ENCODE measurements at regions not wholly inside any gene's neighbourhood (a gene's known extent, or its start where the extent isn't known, plus 50 kb on each side); places are given as distances from the start of the nearest gene placed in this dataset.

DNA sequence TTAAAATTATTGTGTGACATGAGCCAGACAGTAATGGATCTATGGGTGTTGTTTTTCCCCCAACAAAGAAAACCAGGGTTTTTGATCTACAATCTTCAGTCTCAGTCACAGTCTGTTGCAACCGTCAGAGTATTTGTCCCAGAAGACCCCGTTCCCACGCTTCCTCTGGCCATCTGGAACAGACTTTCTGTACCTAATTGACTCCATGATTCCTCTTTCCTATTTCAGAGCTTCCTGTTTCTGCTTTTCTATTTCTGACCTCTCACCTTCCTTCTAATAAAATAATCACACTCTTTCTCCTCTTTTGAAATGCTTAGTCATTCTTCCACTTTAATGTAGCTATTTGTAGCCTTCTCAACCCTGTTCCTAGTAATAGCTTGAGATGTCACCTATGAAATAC is 1044.8 kb downstream of the DTWD2 start:
- DNase-seq (no peak), ATAC-seq (no peak)

DNA sequence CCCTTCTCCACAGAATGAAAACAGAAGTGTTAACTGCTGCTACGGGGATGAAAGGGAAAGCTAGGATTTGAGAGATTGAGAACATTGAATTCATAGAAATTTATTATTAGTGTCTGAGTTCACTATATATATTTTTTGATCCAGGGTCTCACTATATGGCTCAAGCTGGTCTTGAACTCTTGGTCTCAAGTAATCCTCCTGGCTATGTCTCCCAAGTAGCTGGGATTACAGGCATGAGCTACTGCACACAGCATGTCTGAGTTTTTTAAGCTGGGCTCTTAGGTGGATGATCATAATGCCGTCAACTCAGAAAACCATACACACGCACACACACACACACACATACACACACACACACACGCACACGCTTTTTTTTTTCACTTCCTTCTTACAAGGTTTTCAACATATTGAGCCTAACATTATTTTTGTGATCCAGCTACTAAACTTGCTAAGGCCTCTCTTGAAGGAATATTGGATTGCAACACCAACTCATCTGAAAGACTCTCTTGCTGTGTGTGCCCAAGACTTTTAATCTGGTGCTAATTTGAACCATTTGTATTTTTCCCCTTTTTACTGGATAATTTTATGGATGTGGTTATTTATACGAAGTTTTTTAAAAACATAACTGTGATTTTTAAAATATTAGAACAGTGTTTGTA is 1045.4 kb downstream of the DTWD2 start:
- ATAC-seq (no peak), DNase-seq (no peak)

DNA sequence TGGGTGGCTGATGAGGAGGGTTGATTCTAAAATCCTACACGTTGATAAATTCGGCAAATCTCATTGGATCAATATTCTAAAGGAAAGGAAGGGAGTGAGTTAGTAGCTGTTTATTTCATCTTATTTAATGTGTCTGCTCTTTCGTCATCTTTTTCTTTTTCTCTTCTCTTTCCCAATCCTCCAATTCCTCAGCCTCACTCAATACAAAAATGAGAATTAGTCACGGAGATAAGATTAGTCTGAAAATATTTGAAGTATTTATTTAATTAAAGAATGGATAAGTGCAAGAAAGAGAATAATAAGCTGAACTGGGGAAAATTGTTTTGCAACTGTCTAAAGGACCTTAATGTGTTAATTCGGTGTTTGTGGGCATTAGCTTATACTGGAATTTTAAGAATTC is 1095.1 kb downstream of the DTWD2 start:
- ATAC-seq (no peak), DNase-seq (no peak)

DNA sequence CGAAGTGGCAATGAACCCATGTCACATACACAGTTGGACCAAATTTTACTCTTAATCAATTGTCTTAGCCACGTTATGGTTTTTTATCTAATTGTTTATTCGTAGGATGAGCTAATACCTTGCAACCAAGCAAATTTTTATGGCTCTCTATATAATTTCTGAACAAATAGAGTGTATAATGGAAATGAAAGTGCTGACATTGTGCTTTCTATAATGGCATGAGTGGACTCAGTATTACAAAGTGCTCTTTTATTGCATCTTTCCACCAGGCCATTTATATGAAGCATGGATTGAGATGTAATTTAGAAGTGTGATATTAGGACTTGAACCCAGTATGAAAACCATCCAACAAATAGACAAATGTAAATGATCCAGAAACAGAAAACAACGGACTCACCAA is 1096.0 kb downstream of the DTWD2 start:
- DNase-seq (no peak), ATAC-seq (no peak)

DNA sequence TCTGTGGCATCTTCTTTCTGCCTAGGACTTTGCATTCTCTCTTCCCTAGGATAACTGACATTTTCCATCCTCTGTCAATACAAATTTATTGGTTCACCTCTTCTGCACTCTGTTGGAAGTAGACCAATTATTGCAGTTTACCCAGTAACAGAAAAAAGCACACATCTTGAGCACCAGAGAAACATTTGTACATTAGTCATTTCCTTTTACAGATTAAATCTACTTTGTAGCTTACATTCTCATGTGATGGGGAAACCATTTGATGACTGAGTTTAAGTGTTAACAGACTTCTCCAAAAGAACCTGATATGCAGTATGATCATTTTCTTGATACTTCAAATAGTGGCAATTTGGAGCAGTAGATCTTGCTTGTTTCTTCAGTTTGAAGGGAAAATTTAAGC is 1098.8 kb downstream of the DTWD2 start:
- DNase-seq: no peak
- no peak for ATAC-seq

DNA sequence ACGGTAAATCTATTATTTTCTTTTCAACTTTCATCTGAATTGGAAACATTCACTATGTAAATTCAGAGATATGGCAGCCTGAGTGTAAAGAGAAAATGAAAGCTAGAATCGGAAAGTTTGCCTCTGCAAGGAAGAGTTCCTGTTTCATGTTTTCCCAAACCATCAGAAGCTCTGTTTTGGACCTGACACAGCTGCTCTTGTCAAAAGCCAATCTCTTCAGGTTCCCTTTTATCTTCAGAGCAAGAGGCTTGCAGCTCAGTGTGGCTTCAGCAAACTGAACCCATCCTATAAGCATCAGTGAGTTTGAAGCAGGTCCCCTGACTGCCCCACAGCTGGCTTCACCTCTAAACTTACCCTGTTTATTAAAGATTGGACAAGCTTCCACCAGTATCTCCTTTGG is 1099.7 kb downstream of the DTWD2 start:
- ATAC-seq (no peak), DNase-seq (no peak)

DNA sequence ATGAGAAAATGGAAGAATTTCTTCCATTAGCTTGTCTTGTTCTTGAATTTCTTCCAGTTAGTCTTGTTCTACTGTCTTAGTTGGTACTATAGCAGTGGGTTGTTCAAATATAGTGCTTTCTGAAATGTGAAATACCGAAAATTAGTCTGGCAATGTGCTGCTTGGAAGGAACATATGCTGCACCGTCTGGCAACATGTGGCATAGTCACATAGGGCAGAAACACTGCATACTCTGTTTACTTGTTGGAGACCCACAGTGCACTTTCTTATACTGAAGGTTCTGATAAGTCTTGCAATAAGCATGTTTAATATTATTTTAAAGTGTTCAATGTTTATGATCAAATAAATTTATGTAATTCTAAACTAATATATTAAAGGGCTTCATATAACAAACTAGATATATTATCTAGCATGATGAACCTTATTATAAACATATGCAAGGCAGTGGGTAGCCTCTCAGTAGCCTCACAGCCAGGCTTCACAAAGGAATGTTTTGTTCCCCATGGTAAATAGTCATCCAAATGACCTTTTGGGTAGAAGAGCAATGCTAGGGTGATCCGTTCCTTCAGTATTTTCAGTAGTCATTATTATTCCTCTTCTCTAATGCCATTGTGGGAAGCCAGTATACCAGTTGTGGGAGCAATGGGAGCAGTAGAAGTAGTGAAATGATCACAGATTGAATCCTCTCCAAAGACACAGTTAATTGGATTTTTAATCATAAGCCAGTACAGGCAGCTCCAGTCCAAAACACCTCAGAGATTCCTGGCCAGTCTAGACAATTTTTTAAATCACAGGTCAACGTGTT is 1106.7 kb downstream of the DTWD2 start:
- DNase-seq: no peak
- no peak for ATAC-seq

DNA sequence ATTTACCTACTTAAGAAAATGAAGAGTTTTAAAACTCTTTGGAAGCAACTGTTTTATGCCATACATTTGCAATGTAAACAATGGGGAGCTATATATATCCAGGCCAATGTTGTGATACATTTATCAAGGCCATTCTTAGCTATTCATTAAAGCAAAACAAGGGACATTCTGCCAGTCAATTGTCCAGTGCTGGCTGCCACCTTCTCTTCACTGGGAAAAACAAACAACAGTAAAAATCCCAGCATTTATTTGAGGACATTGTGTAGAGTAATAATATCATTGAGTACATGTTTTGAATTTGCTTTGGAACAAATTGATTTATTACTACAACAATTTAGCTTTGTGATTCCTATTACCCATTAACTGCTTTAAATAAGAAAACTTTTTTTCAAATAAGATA is 1107.4 kb downstream of the DTWD2 start:
- DNase-seq (no peak), ATAC-seq (no peak)

DNA sequence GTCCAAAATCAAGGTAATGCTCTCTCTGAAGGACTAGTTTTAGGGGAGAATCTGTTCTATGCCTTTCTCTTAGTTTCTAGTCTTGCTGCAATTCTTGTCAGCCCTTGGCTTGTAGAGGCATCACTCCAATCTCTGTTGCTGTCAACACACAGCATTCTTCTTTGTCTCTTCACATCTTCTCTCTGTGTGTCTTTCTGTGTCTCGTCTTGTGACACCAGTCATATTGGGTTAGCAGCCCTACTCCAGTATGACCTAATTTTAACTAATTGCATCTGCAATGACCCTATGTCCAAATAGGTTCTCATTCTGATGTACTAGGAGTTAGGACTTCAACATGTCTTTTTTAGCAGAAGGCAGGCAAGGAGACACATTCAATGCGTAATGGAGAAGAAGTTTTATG is 1110.6 kb downstream of the DTWD2 start:
- ATAC-seq (no peak), DNase-seq (no peak)

DNA sequence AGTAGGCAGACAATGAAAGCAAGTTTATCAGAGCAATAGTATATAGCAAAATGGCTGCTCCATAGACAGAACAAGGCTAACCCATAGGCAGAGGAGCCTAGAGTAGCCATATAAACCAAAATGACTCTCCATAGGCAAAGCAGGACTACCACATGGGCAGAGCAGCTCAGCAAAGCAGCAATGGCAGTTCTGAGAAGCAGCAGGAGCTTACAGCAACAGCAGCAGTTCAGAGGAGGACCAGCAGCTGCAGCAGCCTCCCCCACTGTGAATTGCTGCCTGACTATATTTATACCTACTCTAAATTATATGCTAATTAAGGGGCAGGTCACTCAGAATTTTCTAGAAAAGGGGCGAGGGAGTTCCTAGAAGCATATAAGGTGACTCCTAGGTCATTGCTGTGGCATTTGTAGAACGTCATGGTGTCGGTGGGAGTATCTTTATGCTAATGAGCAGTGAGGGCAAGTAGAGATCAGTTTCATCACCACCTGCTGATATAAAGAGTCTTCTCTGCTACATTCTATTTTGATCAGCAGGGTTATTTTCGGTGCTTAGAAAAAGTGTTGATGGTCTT is 1115.5 kb downstream of the DTWD2 start:
- DNase-seq (no peak), ATAC-seq (no peak)

DNA sequence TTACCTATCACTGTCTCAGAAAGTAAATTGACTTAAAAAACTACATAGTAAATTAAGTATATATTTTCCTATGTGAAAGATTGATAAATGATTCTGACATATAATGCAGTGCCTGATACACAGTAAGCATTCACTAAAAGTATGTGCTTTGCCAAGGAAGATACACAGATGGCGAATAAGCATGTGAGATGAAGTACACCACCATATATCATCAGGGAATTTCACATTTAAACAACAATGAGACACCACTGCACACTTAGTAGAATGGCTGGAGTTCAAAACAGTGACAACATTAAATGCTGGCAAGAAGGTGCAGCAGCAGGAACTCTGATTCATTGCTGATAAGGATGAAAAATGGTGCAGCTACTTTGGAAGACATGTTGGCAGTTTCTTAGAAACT is 1118.8 kb downstream of the DTWD2 start:
- DNase-seq: no peak

DNA sequence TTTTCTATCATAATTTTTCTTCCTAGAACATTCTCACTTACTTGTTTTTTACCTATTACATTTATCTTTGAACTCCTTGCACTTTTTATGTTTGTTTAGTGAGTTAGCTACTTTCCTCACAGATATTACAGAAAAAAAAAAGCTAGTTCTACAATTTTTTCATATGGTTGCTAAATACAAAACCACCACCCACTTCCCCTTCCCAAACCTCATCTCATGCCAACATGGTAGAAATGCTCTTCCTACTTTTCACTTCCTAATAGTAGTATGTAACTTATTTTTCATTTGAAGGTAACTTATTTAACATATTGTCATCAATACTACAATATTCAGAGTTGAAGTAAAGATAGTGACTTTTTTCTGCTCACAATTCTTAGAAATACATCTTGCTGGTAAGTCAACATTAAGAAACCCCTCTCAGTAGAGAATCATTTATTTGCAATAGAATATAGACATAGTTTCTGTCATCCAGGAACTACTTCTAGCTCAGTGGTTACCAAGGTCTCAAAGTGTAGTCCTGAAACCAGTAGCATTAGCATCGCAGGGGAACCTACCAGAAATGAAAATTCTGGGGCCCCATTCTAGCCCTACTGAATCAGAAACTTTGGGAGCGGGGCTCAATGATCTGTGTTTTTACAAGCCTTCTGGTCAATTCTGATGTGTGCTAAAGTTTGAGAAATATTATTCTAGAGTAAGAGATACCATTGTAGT is 1124.6 kb downstream of the DTWD2 start:
- DNase-seq (no peak), ATAC-seq (no peak)

More for the DNA sequence above, 1118.8 kb downstream of the DTWD2 start:
- no peak for ATAC-seq

DNA sequence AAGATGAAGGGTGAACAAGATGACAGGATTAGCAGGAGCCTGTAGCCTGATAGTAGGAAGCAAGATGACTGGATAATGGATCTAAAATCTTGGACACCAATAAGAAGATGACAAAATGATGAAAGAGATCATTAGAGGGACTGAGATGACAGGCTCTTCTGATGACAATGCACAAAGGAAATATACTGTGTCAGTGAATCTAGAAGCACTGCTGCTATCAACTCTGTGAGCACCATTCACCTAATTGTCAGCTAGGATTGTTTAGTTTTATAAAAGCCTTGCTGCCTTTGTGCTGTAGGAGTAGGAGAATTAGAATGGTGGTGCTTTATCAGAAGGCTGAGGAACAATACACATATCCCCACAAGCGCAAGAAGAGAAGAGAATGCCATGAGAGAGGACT is 1127.8 kb downstream of the DTWD2 start:
- ATAC-seq (no peak), DNase-seq (no peak)

DNA sequence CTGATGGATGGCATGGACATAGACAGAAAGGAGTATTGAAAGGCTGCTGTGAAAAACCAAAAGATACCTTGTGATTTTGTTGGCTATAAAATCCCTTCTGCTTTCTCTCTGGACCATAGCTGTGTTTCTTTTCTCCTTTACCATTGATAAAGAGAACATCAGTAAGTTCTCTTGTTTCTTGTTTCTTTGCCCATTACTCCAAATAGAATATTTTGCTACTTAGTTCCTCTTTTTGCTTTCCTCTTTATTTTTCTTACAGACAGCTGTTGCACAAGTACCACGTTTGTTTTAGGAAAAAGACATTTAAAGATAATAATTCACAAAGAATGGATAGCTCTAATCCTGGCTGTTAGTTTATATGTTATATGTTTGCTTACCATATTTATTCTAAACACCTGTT is 1129.2 kb downstream of the DTWD2 start:
- no peak for DNase-seq
- no peak for ATAC-seq

DNA sequence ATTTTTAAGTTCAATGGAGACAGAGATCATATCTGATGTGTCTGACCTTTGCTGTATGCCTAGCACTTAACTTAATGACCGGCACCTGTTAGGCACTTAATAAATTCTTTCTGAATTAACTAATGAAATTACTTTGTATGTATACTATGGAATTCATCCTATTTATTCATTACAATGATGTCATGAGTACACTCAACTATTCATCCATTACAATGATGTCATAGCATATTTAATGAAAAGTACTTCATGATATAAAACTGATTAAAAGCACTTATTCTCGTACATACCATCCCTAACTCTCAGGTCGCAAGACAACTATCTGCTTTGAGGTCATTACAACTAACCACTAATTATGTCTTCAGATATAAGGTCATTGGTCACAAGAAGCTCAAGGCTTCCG is 1131.6 kb downstream of the DTWD2 start:
- DNase-seq (no peak), ATAC-seq (no peak)

DNA sequence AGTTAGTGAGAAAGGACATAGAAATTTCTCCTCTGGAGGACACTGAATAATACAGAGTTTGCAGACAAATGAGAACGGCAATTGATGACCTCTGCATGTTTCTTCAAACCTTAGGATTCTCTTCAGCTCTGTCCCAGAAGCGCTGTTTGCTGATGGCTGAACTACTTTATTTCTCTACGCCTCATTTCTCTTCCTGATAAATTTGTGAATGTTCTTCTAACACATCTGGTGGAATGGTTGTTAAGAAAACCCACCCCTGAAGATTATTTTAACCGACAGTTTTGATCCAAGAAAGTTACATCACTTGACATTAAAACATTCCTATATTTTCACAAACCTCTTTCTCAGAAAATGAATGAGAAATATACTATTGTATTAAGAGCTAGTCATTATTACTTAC is 1150.6 kb downstream of the DTWD2 start:
- ATAC-seq: no peak
- no peak for DNase-seq

DNA sequence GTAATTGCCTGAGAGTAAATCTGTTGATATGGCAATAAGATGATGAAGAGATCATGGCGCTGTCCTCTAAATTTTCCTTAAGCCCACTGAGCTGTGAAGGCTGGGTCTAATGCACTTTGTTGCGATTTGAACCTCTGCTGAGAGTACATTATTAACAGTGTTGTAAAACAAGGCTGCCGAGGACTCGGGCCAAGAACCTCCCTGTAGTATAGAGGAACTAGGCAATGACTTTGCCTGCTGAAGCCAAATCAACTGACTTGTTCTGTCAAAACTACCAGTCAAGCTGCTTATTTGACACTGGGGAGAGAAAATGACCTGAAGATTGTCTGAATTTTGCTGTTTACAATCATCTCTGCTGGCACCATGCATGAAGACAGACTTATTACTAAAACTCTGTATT is 1154.7 kb downstream of the DTWD2 start:
- no peak for DNase-seq
- no peak for ATAC-seq

DNA sequence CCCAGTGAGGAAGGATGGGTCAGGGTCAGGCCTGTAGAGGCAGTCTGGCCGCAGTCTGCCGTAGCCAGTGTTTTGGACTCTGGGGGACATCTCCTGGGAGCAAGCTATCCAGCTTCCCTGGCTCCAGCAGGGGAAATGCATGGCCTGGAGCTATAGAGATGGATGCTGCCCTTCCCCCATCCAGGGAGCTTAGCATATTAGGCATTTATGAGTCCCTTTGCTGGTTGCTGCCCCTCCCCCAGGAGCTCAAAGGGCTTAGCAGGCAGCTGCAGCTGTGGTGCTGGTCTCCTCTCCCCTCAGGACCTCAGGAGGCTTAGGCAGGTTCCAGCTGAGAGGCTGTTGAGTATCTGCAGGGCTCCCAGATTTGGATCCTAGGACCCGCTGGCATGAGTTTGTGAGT is 1158.7 kb downstream of the DTWD2 start:
- DNase-seq (no peak), ATAC-seq (no peak)

DNA sequence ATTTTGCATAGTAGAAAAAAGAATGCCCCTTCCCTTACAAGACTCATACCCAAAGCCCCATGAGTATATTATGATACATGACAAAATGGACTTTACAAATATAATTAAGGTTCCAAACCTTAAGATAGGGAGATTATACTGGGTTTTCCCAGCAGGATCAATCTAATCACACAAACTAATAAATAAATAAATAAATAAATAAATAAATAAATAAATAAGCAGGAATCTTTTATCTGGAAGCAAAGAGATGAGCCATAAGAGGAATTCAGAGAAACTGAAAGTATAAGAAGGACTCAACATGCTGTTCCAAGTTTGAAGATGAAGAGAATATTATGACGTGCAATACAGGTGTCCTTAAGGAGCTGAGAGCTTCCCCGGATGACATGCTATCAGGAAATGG is 1174.5 kb downstream of the DTWD2 start:
- no peak for ATAC-seq
- DNase-seq: no peak

DNA sequence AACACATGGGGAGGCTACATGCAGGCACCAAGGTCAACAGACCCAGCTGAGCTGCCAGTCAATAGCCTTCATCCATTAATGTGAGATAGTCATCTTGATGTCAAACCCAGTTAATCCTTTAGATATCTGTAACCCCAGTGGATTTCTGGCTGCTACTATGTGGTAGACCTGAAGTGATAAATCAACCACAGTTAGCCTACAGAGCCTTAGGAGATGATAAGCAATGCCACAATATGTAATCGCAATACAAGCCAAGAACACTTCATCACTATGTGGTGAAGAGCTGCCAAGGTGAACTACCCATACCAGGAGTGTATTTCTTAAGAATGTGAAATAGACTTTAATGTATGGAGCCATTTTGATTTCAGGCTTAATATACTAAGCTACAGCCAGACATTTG is 1175.5 kb downstream of the DTWD2 start:
- no peak for ATAC-seq
- DNase-seq: no peak

DNA sequence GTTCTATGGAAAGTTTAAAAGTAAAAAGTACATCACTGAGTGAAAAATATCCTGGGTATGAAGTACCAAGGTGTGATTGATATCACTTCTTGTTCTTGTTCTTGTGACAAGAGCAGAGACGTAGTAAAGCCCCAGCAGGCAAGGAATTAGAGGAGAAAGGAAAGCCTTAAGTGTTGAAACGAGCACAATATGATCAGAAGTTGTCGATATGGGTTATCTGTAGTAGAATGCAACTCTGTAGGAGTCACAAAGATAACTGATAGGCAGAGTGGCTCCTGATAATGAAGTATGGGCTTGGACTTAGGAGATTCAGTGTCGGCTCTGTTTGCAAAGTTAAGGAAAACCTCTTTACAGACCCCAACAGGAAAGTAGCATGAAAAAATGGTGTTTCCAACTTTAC is 1179.1 kb downstream of the DTWD2 start:
- ATAC-seq: no peak

DNA sequence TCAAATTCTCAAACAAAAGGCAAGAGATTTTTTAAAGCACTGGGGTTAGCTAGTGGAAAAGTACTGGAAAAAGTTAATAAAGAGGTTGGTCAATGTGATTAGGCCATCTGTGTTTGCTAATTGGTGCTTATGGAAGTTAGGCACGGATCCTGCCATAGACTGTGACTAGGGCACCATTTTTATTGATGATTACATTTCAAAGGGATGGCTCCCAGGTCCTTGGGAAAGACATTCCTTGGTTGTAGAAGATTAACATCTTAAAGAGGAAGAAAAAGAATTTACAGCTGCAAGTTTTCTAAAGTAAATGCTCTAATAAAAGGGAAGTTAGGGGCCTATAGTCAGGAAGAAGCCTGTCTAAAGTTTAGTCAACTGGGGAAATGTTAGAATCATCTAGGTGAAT is 1183.3 kb downstream of the DTWD2 start:
- ATAC-seq: no peak
- DNase-seq: no peak

More for the DNA sequence above, 1179.1 kb downstream of the DTWD2 start:
- DNase-seq: no peak

DNA sequence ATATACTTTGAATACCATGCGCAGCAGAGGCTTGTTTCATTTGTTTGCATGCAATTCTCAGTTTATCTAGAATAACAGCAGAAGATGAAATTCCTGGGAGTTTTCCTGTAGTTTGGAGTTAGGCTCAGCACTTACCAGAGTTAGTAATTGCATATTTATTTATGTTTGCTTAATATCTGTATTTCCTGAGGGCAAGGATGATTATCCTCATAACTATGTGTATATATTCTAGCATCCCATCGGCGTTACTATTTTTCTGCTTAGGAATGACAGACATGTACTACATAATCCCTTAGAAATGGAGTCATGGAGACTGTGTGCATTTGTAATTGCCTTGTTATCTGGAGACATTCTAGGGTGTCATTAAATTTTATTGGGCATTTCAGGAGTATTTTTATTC is 1184.8 kb downstream of the DTWD2 start:
- ATAC-seq (no peak), DNase-seq (no peak)

All from stimulated activated naive CD8-positive, alpha-beta T cell treated with anti-CD3 and anti-CD28 coated beads, Interleukin-15, Interleukin-2, amounts not matched to agents 100 U/mL and 50 U/mL, for 24 hours (primary cell).